Panc1 (cell line): ENCODE measurements at regions not wholly inside any gene's neighbourhood (a gene's known extent, or its start where the extent isn't known, plus 50 kb on each side); places are given as distances from the start of the nearest gene placed in this dataset.

Experiments used
- TF ChIP-seq, protein P1 (sequence below): fragments of 450-650 bp; IDR thresholded peaks from 2 replicates; pipeline ENCODE4 v1.5.1; 2017; ENCODE audit warnings: mild to moderate bottlenecking
- TF ChIP-seq, protein P2 (sequence below), 2 experiments: IDR thresholded peaks; 2 replicates each; pipeline ENCODE4 v1.6.1; 2011 to 2012; ENCODE audit warnings: low read depth in 2 of 2, control low read depth in 1 of 2, low read length in 1 of 2, mild to moderate bottlenecking in 1 of 2, moderate library complexity in 1 of 2; ENCODE audit not compliant: insufficient read depth in 1 of 2

DNA sequence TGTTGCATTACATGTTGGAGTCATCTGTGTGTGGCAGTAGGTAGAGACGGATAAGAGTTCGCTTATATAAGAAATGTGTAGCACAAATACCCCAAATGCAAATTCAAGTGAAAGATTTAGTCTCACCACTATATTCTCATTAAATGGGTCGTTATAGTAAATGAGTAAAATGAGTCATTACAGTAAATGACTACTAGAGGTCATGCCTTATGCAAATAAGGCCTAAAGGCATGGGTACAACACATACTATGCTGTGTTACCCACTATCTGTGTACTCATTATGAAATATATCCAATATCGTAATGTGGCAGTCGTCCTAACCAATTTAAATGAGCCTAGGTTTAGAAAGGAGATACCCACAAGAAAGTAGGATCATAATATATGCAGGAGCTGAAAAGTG is 1603.1 kb downstream of the C4orf33 start:
- TF ChIP-seq, protein P1, sequence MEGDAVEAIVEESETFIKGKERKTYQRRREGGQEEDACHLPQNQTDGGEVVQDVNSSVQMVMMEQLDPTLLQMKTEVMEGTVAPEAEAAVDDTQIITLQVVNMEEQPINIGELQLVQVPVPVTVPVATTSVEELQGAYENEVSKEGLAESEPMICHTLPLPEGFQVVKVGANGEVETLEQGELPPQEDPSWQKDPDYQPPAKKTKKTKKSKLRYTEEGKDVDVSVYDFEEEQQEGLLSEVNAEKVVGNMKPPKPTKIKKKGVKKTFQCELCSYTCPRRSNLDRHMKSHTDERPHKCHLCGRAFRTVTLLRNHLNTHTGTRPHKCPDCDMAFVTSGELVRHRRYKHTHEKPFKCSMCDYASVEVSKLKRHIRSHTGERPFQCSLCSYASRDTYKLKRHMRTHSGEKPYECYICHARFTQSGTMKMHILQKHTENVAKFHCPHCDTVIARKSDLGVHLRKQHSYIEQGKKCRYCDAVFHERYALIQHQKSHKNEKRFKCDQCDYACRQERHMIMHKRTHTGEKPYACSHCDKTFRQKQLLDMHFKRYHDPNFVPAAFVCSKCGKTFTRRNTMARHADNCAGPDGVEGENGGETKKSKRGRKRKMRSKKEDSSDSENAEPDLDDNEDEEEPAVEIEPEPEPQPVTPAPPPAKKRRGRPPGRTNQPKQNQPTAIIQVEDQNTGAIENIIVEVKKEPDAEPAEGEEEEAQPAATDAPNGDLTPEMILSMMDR: no peak
- TF ChIP-seq, protein P2, sequence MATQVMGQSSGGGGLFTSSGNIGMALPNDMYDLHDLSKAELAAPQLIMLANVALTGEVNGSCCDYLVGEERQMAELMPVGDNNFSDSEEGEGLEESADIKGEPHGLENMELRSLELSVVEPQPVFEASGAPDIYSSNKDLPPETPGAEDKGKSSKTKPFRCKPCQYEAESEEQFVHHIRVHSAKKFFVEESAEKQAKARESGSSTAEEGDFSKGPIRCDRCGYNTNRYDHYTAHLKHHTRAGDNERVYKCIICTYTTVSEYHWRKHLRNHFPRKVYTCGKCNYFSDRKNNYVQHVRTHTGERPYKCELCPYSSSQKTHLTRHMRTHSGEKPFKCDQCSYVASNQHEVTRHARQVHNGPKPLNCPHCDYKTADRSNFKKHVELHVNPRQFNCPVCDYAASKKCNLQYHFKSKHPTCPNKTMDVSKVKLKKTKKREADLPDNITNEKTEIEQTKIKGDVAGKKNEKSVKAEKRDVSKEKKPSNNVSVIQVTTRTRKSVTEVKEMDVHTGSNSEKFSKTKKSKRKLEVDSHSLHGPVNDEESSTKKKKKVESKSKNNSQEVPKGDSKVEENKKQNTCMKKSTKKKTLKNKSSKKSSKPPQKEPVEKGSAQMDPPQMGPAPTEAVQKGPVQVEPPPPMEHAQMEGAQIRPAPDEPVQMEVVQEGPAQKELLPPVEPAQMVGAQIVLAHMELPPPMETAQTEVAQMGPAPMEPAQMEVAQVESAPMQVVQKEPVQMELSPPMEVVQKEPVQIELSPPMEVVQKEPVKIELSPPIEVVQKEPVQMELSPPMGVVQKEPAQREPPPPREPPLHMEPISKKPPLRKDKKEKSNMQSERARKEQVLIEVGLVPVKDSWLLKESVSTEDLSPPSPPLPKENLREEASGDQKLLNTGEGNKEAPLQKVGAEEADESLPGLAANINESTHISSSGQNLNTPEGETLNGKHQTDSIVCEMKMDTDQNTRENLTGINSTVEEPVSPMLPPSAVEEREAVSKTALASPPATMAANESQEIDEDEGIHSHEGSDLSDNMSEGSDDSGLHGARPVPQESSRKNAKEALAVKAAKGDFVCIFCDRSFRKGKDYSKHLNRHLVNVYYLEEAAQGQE (IDR thresholded peaks at IDR 0.05; ENCODE audit: insufficient read depth in 1 of 2, low read depth in 2 of 2, low read length in 1 of 2): no peak
